Gastrocnemius medialis (tissue), 4 donors: ENCODE measurements at regions not wholly inside any gene's neighbourhood (a gene's known extent, or its start where the extent isn't known, plus 50 kb on each side); places are given as distances from the start of the nearest gene placed in this dataset.

ENCODE experiments used
- ATAC-seq, 2 donors: fragments of 150-250 bp; one replicate each; pipeline ENCODE4 v1.9.1; 2016
- DNase-seq, 2 donors: peaks; one replicate each; pipeline ENCODE4 v3.0.0-alpha.2; 2019
- H3K27ac ChIP-seq, 4 donors: fragments of 200-600 bp; sonication (generic); 1 replicate in 1 of 4; 2 replicates in 3 of 4; pipeline ENCODE4 v1.5.1; 2016 to 2018; ENCODE audit warnings: mild to moderate bottlenecking in 2 of 4, moderate library complexity in 1 of 4
- H3K27me3 ChIP-seq, 3 donors: fragments of 200-600 bp; sonication (generic) in 2 of 3; 1 replicate in 1 of 3; 2 replicates in 2 of 3; pipeline versions ENCODE4 v1.5.1 to v1.6.0; 2016 to 2019; ENCODE audit warnings: mild to moderate bottlenecking in 1 of 3, moderate library complexity in 1 of 3
- H3K36me3 ChIP-seq, 2 donors: fragments of 200-600 bp; sonication (generic) in 1 of 2; one replicate each; pipeline ENCODE4 v1.5.1; 2017 to 2018
- H3K4me1 ChIP-seq, 2 donors: fragments of 200-600 bp; sonication (generic) in 1 of 2; one replicate each; pipeline ENCODE4 v1.5.1; 2016 to 2017; ENCODE audit warnings: mild to moderate bottlenecking in 2 of 2
- H3K4me3 ChIP-seq, 4 donors: fragments of 200-600 bp; sonication (generic) in 3 of 4; 1 replicate in 1 of 4; 2 replicates in 3 of 4; pipeline ENCODE4 v1.5.1; 2016 to 2019; ENCODE audit warnings: mild to moderate bottlenecking in 2 of 4
- H3K9me3 ChIP-seq, 3 donors: fragments of 200-600 bp; sonication (generic) in 2 of 3; 1 replicate in 1 of 3; 2 replicates in 2 of 3; pipeline ENCODE4 v1.5.1; 2016 to 2019
- POLR2A ChIP-seq, 2 donors: fragments of 450-650 bp; IDR thresholded peaks; one replicate each; pipeline ENCODE4 v1.6.1; 2017; ENCODE audit warnings: antibody characterized with exemption in 2 of 2, mild to moderate bottlenecking in 2 of 2, moderate library complexity in 2 of 2
- in situ Hi-C, 4 donors: fragments of 200-750 bp; cut with MboI; loops; one replicate each; pipeline versions ENCODE4 v1.15.0 to v1.8.0; 2017; ENCODE audit warnings: low sequenced_read_pairs in 4 of 4
- intact Hi-C: fragments of 100-400 bp; cut with DNase I; formaldehyde crosslinking; loops from one replicate; pipeline ENCODE4 v1.15.1; 2023; ENCODE audit warnings: low total_unique reads
- TF ChIP-seq, protein P1 (sequence below), 5 experiments: fragments of 450-650 bp in 3 of 5; fragments of 200-600 bp in 2 of 5; sonication (generic) in 2 of 5; IDR thresholded peaks in 4 of 5; conservative IDR thresholded peaks in 1 of 5; 1 replicate in 4 of 5; 2 replicates in 1 of 5; pipeline ENCODE4 v1.5.1; 2016 to 2019; ENCODE audit warnings: antibody characterized with exemption in 5 of 5, mild to moderate bottlenecking in 3 of 5, moderate library complexity in 3 of 5

DNA sequence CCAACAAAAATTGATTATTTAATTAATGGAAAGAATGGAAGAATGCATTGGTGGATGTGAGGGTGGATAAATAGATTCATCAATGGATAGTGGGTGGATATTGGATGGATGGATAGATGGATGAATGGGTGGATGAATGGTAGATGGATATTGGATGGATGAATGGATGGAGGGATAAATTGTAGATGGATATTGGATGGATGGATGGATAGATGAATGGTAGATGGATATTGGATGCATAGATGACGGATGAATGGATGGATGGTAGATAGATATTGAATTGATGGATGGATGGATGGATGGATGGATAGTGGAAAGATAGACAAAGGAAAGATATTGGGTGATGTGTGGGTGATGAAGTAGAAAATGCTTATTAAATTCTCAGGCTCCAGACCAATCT lies 123.6 kb upstream of the KAZN start:
- in situ Hi-C loops: no loop called here
- ATAC-seq: no peak
- no peaks in the 10 kb centered on the region for H3K27me3 ChIP-seq

GRCh38 chr1:14476170-14476955 lies 122.1 kb upstream of the KAZN start:
- ATAC-seq (no peak), DNase-seq (no peak)
- intact Hi-C loops: no loop called here
- H3K27ac ChIP-seq: no peak overlapping the region
- no peak overlapping the region for H3K4me3 ChIP-seq
- H3K36me3 ChIP-seq: no peaks in the 10 kb centered on the region
- TF ChIP-seq, protein P1, sequence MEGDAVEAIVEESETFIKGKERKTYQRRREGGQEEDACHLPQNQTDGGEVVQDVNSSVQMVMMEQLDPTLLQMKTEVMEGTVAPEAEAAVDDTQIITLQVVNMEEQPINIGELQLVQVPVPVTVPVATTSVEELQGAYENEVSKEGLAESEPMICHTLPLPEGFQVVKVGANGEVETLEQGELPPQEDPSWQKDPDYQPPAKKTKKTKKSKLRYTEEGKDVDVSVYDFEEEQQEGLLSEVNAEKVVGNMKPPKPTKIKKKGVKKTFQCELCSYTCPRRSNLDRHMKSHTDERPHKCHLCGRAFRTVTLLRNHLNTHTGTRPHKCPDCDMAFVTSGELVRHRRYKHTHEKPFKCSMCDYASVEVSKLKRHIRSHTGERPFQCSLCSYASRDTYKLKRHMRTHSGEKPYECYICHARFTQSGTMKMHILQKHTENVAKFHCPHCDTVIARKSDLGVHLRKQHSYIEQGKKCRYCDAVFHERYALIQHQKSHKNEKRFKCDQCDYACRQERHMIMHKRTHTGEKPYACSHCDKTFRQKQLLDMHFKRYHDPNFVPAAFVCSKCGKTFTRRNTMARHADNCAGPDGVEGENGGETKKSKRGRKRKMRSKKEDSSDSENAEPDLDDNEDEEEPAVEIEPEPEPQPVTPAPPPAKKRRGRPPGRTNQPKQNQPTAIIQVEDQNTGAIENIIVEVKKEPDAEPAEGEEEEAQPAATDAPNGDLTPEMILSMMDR (IDR thresholded peaks at IDR 0.05 in 4 of 5, conservative IDR thresholded peaks at IDR 0.05 in 1 of 5): no peak
- no peak for TF ChIP-seq POLR2A (IDR thresholded peaks at IDR 0.05)
- no peaks in the 10 kb centered on the region for H3K9me3 ChIP-seq
- H3K4me1 ChIP-seq: no peaks in the 10 kb centered on the region
- H3K27me3 ChIP-seq: no peaks in the 10 kb centered on the region
- in situ Hi-C loops: no loop called here

More for the DNA sequence above, 123.6 kb upstream of the KAZN start:
- Histone ChIP-seq H3K4me3 (no peak overlapping the region), H3K9me3 (no peaks in the 10 kb centered on the region), H3K4me1 (no peaks in the 10 kb centered on the region), H3K36me3 (no peaks in the 10 kb centered on the region), H3K27ac (no peak overlapping the region)
- intact Hi-C loops: no loop called here
- DNase-seq: no peak
- TF ChIP-seq POLR2A (IDR thresholded peaks at IDR 0.05): no peak
- TF ChIP-seq, protein P1 (IDR thresholded peaks at IDR 0.05 in 4 of 5, conservative IDR thresholded peaks at IDR 0.05 in 1 of 5): no peak

- H3K4me1 ChIP-seq: no peaks in the 10 kb centered on the region
- in situ Hi-C loops (no loop called here), intact Hi-C loops (no loop called here)
- DNase-seq: no peak
- TF ChIP-seq POLR2A (IDR thresholded peaks at IDR 0.05): no peak
- TF ChIP-seq, protein P1 (IDR thresholded peaks at IDR 0.05 in 4 of 5, conservative IDR thresholded peaks at IDR 0.05 in 1 of 5): no peak
- no peaks in the 10 kb centered on the region for H3K9me3 ChIP-seq
- H3K27ac ChIP-seq: no peak overlapping the region
- H3K36me3 ChIP-seq: no peaks in the 10 kb centered on the region
- ATAC-seq: no peak
- H3K27me3 ChIP-seq: no peaks in the 10 kb centered on the region
- no peak overlapping the region for H3K4me3 ChIP-seq
Measured at GRCh38 chr1:14478120-14478519, 120.4 kb upstream of the KAZN start.

GRCh38 chr1:14479865-14480264 lies 118.6 kb upstream of the KAZN start:
- ATAC-seq (no peak), DNase-seq (no peak)
- intact Hi-C loops (no loop called here), in situ Hi-C loops (no loop called here)
- no peaks in the 10 kb centered on the region for H3K4me1 ChIP-seq
- H3K36me3 ChIP-seq: no peaks in the 10 kb centered on the region
- no peak overlapping the region for H3K4me3 ChIP-seq
- no peak overlapping the region for H3K27ac ChIP-seq
- H3K27me3 ChIP-seq: no peaks in the 10 kb centered on the region
- TF ChIP-seq POLR2A (IDR thresholded peaks at IDR 0.05): no peak
- TF ChIP-seq, protein P1 (IDR thresholded peaks at IDR 0.05 in 4 of 5, conservative IDR thresholded peaks at IDR 0.05 in 1 of 5): no peak
- no peaks in the 10 kb centered on the region for H3K9me3 ChIP-seq
